Uterus (tissue), 2 donors: ENCODE measurements at regions not wholly inside any gene's neighbourhood (a gene's known extent, or its start where the extent isn't known, plus 50 kb on each side); places are given as distances from the start of the nearest gene placed in this dataset.

Experiments
- CTCF ChIP-seq, 4 experiments: fragments of 200-600 bp in 2 of 4; fragments of 450-650 bp in 2 of 4; sonication (generic) in 2 of 4; IDR thresholded peaks; one replicate each; pipeline ENCODE4 v1.5.1; 2016 to 2019; ENCODE audit warnings: antibody characterized with exemption in 4 of 4, mild to moderate bottlenecking in 2 of 4, moderate library complexity in 1 of 4
- POLR2A ChIP-seq, 2 donors: fragments of 450-650 bp; IDR thresholded peaks; one replicate each; pipeline ENCODE4 v1.6.1; 2016; ENCODE audit warnings: antibody characterized with exemption in 2 of 2, mild to moderate bottlenecking in 1 of 2, moderate library complexity in 1 of 2

GRCh38 chr15:97162805-97163495 is 797.6 kb upstream of the ARRDC4 start:
- TF ChIP-seq CTCF (IDR thresholded peaks at IDR 0.05) (no peak), POLR2A (IDR thresholded peaks at IDR 0.05) (no peak)
